ENCODE measurements at regions not wholly inside any gene's neighbourhood (a gene's known extent, or its start where the extent isn't known, plus 50 kb on each side); places are given as distances from the start of the nearest gene placed in this dataset.

DNA sequence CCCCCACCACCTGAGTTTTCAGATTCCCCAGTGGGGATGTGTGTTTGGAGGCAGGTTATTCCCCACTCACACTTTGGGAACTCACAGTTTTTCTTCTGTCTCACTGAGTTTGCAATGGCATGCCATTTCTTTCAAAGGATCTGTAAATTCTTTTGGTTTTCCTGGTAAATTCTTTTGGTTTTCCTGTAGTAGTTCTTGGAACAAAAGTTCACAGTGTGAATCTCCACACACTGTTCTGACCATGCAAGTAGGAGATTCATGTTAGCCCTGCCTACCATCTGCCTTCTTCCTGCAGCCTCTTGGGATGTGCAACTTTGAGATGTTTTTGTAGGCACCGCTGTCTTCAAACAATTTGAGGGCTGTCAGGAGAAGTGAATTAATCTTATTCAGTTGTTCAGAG is 165.6 kb upstream of the OGFRL1 start:
- DNase-seq (ENCODE audit: low spot score): no peak

DNA sequence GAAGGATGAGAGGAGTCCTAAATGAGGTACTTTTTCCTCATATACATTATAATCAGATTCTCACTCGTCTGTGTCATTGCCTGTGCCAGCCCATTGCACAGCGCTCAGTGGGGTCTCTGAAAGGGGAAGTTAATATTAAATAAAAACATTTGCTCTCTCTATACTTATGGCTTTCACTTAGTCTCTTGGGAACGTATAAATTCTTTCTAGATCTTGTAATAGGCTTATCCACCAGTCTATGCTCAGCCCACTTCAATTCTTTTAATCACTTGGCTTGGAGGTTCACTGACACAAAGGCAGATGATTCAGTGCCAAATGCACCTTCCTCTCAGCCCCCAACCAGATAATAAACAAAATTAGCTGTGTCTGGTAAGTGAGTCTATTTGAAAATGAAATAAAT is 164.3 kb upstream of the OGFRL1 start:
- DNase-seq (ENCODE audit: low spot score): no peak

DNA sequence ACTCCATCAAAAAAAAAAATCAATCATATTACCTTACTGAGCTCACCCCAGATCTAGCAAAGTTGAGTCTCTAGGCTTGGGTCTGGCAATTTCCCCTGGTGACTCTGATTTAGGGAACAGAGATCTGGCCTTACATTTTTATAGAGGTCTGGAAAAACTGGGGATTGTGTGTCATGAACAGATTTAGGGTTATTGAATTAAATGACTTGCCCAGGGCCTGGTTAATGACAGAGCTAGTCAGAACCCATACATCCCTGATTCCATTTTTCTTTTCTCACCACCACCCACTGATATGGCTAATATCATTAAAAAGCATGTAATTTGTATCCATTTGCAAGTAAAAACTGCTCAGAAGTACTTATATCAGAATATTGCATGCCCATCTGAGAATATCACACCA is 163.4 kb upstream of the OGFRL1 start:
- peak; percentile 77 for DNase-seq (ENCODE audit: low spot score)

DNA sequence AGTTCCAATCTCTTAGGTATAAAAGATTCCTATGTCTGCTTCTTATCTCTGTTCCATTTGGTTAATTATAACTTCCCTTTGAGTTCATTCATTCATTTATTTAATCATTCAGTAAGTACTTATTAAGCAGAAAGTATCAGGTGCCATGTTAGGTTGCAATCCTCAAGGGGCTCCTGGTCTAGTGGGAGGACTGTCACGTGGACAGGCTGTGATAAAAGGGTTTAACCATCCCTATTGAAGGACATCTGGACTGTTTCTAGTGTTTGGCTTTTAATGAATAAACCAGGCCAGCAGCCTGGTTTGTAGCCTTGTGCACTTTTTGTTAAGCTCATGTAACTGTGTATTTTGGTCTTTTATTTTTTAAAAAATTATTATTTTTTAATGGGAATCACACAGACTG is 162.1 kb upstream of the OGFRL1 start:
- peak; percentile 65 for DNase-seq (ENCODE audit: low spot score)

DNA sequence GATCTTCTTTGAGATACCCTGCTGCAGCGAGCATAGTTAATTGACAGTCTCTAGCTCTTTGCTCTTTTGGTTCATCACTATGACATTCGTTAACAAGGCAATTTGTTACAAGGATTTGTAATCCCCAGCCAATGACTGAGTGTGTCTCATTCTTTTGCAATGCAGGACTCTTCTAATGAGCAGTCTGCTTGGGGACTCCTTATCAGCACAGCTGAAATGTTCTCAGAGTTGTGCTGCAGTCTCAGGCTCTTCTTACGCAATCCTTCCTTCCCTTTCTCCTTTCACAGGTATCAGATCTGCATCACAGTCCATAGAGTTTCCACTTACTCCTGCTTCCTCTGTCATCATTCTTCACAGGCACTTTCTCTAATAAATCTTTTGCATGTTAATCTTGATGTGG is 161.2 kb upstream of the OGFRL1 start:
- peak; percentile 24 for DNase-seq (ENCODE audit: low spot score)

DNA sequence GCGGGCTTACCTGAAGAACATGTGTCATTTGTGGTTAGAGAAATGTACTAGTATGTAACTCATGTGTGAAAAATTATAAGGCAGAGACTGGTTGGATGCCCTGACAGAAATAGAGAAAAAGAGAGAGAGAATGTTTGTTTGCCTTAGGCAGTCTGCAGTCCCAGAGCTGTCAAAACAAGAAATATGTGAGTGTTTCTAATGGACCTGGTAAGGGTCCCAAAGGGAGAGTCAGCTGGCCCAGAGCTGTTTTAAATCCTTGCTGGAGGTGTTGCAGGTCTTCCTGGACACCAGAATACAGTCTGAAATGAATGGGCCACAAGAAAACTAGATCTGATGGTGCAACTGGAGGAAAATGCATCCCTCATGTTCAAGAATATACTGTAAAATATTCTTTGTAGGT is 158.3 kb upstream of the OGFRL1 start:
- DNase-seq (ENCODE audit: low spot score): no peak

DNA sequence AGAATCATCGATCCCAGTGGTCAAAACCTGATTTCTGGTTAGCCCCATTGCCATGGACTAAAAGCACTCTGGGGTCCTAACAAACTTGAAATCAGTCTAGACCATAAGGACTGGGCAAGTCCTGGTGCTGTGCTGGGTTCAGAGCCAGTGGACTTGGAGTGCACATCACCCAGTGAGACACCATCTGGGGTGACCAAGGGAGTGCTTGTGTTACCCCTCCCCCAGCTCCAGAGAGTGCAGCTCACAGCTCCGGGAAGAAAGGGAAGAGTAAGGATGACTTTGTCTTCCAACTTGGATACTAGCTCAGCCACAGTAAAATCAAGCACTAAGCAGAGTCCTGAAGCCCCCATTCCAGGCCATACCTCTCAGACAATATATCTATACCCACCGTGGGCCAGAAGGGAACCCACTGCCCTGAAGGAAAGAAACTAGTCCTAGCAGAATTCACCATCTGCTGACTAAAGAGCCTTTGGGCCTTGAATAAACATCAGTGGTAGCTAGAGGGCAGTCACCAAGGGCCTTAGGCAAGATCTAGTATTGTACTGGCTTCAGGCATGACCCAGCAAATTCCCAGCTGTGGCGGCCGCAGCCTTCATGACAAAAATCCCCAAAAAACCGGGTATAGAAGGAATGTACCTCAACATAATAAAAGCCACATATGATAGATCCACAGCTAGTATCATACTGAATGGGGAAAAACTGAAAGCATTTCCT is 153.5 kb upstream of the OGFRL1 start:
- no peak for DNase-seq (ENCODE audit: low spot score)

DNA sequence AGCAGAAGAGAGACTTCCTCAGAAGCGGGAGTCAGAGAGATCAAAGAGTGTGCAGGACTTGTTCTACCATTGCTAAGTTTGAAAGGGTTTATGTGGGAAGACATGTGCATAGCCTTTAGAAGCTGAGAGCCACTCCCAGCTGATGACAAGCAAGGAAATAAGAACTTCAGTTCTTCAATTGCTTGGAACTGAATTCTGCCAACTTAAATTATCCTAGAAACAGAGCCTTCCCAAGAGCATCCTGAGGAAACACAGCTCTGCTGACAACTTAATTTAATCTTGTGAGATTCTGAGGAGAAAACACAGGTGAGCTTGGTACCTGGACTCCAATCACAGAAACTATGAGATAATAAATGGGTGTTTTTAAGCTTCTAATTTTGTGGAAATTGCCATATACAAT is 150.6 kb upstream of the OGFRL1 start:
- no peak for DNase-seq (ENCODE audit: low spot score)

DNA sequence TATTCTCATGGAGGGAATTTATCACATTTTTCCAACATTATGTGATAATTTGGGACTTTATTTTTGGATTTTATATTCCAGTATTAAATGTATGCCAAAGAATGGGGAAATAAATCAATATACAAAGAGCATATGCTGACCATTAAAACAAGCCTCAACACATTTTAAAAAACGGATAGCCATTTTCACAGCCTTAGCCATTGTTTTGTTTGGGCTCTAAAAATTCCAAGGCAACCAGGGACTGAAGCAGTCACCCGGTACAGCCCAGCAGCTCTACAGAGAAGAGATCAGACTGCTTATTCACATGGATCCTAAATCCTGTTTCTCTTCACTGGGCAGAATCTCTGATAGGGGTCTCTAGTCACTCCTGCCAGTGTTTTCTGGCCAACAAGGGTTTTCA is 150.2 kb upstream of the OGFRL1 start:
- no peak for DNase-seq (ENCODE audit: low spot score)

DNA sequence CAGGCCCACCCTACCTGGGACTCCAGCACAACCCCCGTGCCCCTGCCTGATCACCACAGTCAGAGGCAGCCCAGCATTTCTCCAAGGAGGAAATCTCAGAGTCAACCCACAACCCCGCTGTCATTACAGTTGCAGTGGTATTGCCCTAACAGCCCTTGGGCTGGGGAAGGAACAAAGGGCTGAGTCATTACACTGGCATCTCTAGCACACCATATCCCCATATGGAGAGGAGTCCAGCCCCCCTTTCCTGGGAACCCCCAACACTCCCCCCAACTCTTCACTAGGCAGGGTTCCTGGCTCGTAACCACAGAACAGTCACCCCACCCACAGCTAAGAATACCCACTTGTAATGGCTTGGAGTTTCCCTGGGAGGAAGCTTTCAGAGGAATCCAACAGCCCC is 149.4 kb upstream of the OGFRL1 start:
- no peak for DNase-seq (ENCODE audit: low spot score)

DNA sequence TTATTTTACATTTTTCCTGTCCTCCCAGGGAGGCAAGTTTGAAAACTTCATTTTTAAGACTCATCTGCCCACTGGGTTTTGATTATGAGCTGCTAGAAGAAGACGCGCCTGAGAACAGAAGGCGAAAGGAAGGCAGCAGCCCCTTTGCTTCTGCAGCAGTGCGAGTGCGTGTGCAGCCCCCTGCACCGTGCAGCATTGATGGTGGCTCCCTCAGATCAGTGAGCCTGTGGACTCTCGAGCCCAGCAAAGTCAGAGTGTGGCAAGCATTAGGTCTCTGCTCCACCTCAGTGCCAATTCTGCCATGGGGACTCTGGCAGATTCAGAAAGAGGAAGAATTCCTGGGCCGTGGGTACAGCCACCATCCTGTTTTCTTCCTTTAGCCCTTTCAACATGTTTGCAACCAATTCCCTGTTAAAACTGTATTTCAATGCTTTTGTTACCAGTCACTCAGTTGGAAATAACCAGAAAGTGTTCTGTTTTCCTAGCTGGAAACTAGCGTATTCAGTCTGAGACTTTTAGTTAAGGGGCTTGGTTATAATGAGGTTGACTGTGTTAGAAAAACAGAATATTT is 134.8 kb upstream of the OGFRL1 start:
- DNase-seq (ENCODE audit: low spot score): no peak

DNA sequence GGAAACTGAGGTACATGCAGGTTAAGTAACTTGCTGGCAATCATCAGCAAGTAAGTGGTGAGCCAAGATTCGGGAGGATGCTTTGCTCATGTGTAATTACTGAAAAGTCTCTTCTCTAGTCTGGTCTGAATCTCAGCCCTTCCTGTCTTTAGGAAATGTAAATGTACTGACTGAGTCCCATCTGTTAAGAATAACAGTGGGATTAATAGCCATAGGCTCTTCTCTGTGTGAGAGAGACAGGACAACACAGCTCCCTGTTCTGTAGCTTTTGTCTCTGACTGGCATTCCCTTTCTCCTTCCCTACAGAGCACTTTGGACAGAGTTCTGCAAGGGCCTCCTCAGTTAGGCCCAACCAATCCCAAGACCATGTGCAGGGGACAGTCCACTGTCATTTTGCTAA is 131.3 kb upstream of the OGFRL1 start:
- DNase-seq (ENCODE audit: low spot score): no peak

DNA sequence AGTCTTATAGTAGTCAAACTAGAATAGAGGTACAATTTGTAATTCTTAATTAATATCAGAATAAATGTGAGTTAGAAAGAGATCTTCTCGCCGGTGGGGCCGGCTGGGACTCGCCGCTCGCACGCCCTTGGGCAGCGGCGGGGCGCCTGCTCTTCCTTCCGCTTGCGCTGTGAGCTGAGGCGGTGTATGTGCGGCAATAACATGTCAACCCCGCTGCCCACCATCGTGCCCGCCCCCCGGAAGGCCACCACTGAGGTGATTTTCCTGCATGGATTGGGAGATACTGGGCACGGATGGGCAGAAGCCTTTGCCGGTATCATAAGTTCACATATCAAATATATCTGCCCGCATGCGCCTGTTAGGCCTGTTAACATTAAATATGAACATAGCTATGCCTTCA is 123.7 kb upstream of the OGFRL1 start:
- DNase-seq (ENCODE audit: low spot score): no peak

DNA sequence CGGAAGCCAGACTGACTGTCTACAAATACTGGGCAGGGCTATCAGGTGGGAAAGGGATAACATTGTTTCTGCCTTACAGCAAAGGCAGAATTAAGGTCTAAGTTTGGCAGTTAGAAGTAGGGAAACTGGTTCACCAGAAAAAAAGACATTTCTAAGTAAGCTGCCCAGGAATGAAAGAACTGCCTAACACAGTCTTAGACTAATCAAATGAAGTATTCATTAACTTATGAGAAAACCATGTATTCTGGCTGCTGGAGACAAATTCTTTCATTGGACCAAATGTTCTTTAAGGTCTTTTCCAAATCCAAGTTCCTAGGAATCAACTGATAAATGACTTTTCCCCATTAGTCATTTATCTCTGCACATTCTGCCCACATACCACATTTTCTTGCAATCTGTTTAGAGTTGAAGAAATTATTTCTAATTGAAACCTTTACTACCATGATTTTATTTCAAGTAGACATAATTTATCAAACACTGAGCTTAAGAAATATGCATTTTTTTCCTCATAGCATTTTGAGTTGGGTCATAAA is 120.3 kb upstream of the OGFRL1 start:
- DNase-seq (ENCODE audit: low spot score): no peak

DNA sequence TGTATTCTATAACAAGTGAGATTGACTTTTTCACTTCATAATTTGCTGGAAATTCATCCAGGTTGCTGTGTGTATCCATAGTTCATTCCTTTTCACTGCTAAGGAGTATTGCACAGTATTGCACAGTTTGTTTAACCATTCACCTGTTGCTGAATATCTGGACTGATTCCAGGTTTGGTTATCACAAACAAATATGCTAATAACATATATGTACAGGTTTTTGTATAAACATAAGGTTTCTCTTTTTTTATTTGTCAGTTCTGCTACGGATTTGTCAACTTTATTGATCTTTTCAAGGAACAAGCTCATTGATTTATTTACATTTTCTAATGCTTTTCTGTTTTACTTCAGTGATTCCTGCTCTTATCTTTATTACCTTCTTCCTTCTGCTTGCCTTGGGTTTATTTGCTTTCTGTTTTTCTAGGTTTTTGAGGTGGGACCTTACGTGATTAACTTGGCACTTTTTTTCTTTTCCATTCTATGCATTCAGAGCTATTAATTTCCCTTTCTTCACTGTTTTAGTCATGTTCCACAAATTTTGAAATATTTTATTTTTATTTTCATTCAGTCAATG is 117.0 kb upstream of the OGFRL1 start:
- DNase-seq (ENCODE audit: low spot score): no peak

DNA sequence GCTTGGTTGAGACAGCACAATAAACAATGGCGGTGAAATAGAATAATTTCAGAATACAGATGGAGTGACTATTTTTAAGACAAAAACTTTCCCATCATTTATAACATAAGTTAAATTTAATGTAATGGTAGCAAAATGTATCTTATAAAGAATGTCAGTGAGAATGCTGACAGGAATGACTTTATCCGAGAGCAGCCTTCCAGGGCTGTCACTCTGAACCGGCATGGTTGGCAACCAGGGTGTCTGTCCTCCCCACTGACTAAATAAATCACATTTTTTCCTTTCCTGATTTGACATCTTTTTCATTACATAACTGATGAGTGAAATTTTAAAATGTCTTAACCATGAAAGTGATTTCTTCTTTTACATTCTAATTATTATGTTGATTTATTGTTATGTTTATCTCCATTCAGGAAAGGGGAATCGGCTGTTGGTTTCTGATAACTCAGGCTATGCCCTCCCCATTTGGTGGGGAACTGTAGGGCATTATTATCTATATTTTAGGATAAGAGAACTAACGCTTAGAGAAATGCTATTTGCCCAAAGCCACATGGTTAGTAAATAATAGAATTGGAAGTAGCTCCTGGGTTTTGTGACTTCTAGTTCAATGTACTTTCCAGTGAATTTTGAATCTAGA is 109.2 kb upstream of the OGFRL1 start:
- DNase-seq (ENCODE audit: low spot score): no peak

DNA sequence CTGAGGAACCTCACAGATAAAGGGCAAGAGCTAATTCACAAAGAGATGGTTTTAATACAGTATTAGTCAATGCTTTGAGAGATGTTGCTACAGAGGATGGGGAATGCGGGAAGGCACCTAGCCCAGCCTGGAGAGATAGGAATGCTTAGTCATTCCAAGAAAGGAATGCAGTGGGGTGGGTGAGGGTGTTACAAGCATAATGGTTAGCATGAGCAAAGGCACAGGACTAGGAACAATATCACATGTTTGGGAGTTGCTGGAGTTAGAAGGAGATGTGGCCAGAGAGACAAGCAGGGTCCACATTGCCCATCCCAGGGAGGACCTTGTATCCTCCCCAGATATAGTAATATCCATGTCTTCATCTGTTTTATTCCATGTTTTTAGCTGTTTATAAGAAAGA is 107.0 kb upstream of the OGFRL1 start:
- DNase-seq (ENCODE audit: low spot score): no peak

DNA sequence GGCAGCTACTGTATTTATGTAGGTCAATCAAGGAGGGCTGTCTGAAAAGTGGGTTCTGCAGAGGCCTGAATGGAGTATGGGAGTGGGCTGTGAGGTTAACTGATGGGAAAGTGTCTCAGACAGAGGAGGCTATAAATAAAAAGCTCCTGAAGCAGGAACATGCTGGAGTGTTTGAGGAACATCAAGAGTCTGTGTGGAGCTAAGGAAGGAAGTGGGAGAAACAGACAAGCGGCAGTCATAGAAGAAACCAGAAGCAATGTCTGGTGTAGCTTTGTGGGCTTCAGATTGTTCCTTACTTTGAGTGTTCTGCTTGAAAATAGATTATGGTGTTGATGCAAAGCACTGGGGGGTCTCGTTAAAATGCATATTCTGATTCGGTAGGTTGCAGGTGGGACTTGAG is 101.5 kb upstream of the OGFRL1 start:
- no peak for DNase-seq (ENCODE audit: low spot score)

DNA sequence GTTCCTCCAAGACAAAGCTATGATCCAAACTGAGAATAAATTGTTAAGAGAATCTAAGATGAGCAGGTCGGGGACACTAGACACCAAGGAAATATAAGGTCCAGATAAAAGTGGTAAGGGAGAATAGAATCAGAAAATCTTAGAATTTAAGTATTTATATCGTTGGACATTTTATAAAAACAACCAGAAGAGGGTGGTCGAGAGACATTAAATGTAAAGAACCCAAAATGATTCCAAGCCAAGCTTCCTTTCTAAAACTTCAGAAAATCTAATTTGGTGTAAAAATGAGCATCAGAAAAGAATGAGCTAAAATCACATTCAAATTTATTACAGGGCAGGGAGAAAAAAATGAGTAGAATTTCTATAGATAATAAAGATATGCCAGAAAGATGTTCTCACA is 97.8 kb upstream of the OGFRL1 start:
- peak; percentile 39 for DNase-seq (ENCODE audit: low spot score)

DNA sequence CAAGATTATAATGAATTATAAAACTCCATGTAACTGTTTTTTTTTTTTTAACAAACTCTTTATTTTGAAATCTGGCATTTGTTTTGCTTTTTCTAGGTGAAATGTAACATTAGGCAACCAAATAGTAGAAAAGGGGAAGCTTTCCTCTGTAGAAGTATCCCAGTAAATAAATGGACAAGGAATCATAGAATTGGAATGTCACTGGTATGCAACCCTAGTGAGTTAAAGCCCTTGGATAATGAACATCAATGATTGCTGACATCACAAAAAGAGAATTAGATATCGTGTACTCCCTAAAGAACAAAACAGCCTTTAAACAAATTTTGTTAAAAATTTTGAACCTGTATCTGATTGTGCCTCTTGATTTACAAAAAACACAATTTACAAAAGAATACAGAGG is 93.9 kb upstream of the OGFRL1 start:
- DNase-seq (ENCODE audit: low spot score): no peak

DNA sequence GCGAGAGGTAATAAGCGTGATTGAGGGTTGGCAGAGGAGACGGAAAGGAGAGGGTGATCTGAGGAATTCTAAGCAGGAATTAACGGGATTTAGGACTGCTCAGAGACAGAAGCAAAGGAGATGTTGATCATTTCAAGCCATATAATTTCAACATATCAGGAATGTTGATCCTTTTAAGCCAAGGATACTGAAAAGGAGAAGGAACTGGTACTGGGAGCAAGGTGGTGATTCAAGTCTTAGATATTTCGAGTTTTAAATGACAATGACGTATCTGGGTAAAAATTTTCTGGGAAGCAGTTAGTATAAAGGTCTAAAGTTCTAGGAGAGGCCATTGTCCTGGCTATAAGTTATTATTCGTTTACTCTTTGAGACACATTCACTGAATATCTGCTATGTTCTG is 91.3 kb upstream of the OGFRL1 start:
- DNase-seq (ENCODE audit: low spot score): no peak

DNA sequence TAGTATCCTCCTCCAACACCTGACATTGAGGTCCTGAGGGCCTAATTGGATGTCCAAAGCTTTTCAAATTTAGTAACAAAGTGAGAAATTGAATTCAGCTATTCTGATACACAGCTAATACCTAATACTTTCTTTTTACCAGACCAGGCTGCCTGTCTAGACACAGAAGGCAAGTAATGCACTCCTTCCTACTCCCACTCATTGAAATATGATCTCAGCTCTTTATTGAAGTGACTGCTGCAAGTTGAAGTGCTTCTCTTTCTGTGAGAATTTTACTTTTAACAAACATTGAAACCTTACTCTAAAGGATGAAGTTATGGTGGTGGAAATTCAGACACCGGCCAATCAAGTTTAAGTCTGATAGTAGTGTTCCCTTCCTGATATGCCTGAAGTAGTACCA is 90.8 kb upstream of the OGFRL1 start:
- DNase-seq (ENCODE audit: low spot score): no peak

DNA sequence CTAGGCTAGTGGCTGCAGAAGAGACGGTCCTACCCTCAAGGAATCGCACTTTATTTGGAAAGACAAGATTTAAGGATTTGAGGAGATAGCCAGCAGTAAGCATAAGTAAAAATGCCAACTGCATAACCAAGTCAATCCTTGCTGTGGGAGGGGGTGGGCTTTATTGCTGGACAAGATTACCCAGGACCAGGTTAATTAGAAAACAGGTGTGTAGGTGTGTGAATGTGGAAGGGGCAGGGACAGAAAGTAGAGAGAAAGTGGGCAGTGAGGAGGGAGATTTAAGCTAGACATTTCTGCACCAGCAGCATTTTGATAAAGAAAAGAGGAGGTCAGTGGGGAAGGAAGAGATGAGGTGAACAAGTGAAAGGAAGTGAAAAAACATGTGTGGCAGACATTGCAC is 89.7 kb upstream of the OGFRL1 start:
- no peak for DNase-seq (ENCODE audit: low spot score)
